ENCODE measurements at regions not wholly inside any gene's neighbourhood (a gene's known extent, or its start where the extent isn't known, plus 50 kb on each side); places are given as distances from the start of the nearest gene placed in this dataset.

DNA sequence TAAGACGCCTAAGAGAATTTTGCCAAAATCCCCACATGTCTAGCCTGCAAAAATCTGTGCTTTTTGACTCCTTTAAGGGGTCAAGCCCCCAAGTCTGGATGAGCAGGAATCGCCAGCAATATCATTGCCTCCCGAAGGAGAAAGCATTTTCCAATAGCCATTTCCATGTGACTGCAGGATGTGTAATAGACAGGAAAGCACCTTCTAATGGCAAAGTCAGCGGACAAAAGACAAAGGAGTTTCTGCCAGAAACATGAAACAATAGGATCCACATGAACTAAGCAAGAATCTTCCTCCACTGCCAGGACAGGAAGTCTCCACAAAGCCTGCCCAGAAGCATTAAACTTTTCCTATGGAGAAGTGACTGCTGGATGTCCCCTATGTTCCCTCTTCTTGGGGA lies 177.1 kb upstream of the PCSK5 start:
- DNase-seq (ENCODE audit: low read depth), result no peak
- H3K4me3 ChIP-seq (ENCODE audit: control insufficient read depth, low read depth, low read length), result no peak overlapping the region
- TF ChIP-seq, protein P1, sequence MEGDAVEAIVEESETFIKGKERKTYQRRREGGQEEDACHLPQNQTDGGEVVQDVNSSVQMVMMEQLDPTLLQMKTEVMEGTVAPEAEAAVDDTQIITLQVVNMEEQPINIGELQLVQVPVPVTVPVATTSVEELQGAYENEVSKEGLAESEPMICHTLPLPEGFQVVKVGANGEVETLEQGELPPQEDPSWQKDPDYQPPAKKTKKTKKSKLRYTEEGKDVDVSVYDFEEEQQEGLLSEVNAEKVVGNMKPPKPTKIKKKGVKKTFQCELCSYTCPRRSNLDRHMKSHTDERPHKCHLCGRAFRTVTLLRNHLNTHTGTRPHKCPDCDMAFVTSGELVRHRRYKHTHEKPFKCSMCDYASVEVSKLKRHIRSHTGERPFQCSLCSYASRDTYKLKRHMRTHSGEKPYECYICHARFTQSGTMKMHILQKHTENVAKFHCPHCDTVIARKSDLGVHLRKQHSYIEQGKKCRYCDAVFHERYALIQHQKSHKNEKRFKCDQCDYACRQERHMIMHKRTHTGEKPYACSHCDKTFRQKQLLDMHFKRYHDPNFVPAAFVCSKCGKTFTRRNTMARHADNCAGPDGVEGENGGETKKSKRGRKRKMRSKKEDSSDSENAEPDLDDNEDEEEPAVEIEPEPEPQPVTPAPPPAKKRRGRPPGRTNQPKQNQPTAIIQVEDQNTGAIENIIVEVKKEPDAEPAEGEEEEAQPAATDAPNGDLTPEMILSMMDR (IDR thresholded peaks at IDR 0.05; ENCODE audit: control insufficient read depth, insufficient read depth, low read depth, low read length, missing control alignments), result no peak

DNA sequence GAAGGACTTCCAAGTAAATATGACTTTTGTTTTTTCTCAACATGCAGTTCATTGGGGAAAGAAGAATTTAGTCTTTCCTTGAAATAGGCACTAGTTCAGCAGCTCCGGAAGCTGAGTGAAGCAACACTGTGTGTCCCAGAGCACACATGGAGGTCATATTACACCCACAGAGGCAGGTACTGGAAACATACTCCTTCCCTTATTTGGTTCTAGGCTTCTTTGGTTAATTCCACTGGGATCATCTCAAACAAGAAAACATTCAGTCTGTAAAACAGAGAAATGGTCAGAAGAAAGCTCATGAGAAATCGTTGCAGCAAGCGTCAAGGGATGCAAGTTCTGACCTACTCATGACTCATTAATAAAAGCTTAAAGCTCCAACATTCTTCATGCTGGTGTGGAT lies 175.1 kb upstream of the PCSK5 start:
- TF ChIP-seq, protein P1 (IDR thresholded peaks at IDR 0.05; ENCODE audit: control insufficient read depth, insufficient read depth, low read depth, low read length, missing control alignments), result no peak
- no peak overlapping the region for H3K4me3 ChIP-seq (ENCODE audit: control insufficient read depth, low read depth, low read length)
- DNase-seq (ENCODE audit: low read depth), result no peak

DNA sequence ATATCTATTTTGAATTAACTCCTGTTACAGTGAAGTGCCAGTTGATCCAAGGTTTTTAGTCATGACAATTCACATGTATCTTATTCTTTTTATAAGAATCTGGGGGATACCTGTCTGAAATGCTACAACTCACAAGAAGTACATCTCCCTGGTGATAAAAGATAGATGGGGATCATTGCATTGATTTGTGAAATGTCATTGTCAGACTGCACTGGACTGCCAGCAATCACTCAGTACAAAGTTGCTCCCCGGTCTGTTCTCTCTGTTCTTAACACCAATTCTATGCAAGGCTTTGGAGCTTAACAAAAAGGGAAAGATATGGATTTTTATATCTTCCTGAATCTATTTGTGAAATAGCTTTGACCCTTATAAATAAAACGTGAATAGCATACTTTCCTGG lies 171.8 kb upstream of the PCSK5 start:
- TF ChIP-seq, protein P1 (IDR thresholded peaks at IDR 0.05; ENCODE audit: control insufficient read depth, insufficient read depth, low read depth, low read length, missing control alignments), result no peak
- no peak overlapping the region for H3K4me3 ChIP-seq (ENCODE audit: control insufficient read depth, low read depth, low read length)
- no peak for DNase-seq (ENCODE audit: low read depth)

DNA sequence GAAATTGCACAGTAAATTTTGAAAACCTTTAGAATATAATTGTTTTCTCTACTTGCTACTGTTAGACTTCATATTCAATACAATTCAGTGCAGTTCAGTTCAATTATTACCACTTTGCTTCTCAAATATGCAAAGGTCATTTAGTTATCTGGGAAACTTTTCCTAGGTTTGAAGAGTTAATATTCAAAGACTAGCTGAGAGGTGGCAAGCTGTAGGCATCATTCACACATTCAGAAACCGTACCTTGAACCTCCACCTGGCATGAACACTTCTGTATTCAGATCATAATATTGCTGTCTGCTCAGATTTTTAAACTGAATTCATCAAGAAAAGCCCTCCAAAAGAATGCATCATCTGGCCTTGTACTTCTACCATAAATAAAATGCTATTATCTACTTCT lies 162.1 kb upstream of the PCSK5 start:
- H3K4me3 ChIP-seq (ENCODE audit: control insufficient read depth, low read depth, low read length), result no peak overlapping the region
- DNase-seq (ENCODE audit: low read depth), result no peak
- TF ChIP-seq, protein P1 (IDR thresholded peaks at IDR 0.05; ENCODE audit: control insufficient read depth, insufficient read depth, low read depth, low read length, missing control alignments), result no peak

DNA sequence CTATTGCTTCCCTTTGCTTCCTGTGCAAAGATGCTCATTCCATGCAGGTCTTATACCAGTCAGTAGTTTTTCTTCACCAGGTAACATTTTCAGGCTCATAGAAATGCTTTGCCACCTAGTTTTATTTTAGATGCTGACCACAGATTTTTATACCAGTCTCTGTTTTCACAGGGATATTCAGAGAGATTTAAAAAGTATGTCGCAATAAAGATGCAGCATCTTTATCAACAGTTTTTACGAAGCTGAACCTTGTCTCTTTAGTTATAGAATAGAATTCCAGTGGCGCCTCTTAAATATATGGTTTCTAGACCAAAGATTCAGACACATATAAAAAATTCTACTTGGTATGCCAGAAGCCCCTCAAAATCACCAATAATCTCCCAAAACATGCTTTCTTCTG lies 155.7 kb upstream of the PCSK5 start:
- TF ChIP-seq, protein P1 (IDR thresholded peaks at IDR 0.05; ENCODE audit: control insufficient read depth, insufficient read depth, low read depth, low read length, missing control alignments), result no peak
- no peak overlapping the region for H3K4me3 ChIP-seq (ENCODE audit: control insufficient read depth, low read depth, low read length)
- no peak for DNase-seq (ENCODE audit: low read depth)

DNA sequence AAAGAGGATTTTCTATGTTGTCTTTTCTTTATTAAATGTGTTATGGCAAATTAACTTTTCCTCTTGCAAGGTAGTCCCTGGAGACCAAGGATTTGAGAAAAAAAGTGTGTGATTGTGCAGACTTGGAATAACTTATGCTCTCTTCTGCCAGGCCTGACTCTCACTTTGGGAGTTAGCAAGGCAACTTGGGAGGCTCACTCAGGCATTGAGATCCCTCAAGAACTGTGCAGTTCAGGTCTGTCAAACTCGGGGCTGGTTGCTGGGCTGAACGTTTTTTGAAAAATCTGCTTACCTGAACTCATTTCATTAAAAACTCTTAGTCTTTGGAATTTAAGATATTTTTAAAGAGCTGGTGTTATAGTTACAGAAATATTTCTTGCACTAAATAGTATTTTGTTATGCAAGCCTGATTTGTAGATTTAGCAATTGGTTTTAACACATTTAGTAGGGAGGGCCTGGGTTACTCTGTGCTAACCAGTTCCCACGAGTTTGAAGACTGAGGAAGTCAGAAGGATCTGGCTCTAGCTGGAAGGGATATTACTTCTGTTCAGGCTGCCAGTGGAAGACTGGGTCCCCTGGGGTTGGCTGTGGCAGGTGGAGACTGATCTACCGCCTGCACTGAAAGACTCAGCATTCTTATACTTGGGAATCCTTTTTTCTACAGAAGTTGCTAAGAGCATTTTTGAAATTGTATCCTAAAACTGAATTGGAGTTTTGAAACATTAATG lies 150.4 kb upstream of the PCSK5 start:
- no peak overlapping the region for H3K4me3 ChIP-seq (ENCODE audit: control insufficient read depth, low read depth, low read length)
- TF ChIP-seq, protein P1 (IDR thresholded peaks at IDR 0.05; ENCODE audit: control insufficient read depth, insufficient read depth, low read depth, low read length, missing control alignments), result no peak
- no peak for DNase-seq (ENCODE audit: low read depth)
